Gastrocnemius medialis (tissue), 4 donors: ENCODE measurements at regions not wholly inside any gene's neighbourhood (a gene's known extent, or its start where the extent isn't known, plus 50 kb on each side); places are given as distances from the start of the nearest gene placed in this dataset.

Source experiments
- ATAC-seq, 2 donors: fragments of 150-250 bp; one replicate each; pipeline ENCODE4 v1.9.1; 2016
- DNase-seq, 2 donors: peaks; one replicate each; pipeline ENCODE4 v3.0.0-alpha.2; 2019
- H3K27ac ChIP-seq, 4 donors: fragments of 200-600 bp; sonication (generic); 1 replicate in 1 of 4; 2 replicates in 3 of 4; pipeline ENCODE4 v1.5.1; 2016 to 2018; ENCODE audit warnings: mild to moderate bottlenecking in 2 of 4, moderate library complexity in 1 of 4
- H3K27me3 ChIP-seq, 3 donors: fragments of 200-600 bp; sonication (generic) in 2 of 3; 1 replicate in 1 of 3; 2 replicates in 2 of 3; pipeline versions ENCODE4 v1.5.1 to v1.6.0; 2016 to 2019; ENCODE audit warnings: mild to moderate bottlenecking in 1 of 3, moderate library complexity in 1 of 3
- H3K36me3 ChIP-seq, 2 donors: fragments of 200-600 bp; sonication (generic) in 1 of 2; one replicate each; pipeline ENCODE4 v1.5.1; 2017 to 2018
- H3K4me1 ChIP-seq, 2 donors: fragments of 200-600 bp; sonication (generic) in 1 of 2; one replicate each; pipeline ENCODE4 v1.5.1; 2016 to 2017; ENCODE audit warnings: mild to moderate bottlenecking in 2 of 2
- H3K4me3 ChIP-seq, 4 donors: fragments of 200-600 bp; sonication (generic) in 3 of 4; 1 replicate in 1 of 4; 2 replicates in 3 of 4; pipeline ENCODE4 v1.5.1; 2016 to 2019; ENCODE audit warnings: mild to moderate bottlenecking in 2 of 4
- H3K9me3 ChIP-seq, 3 donors: fragments of 200-600 bp; sonication (generic) in 2 of 3; 1 replicate in 1 of 3; 2 replicates in 2 of 3; pipeline ENCODE4 v1.5.1; 2016 to 2019
- POLR2A ChIP-seq, 2 donors: fragments of 450-650 bp; IDR thresholded peaks; one replicate each; pipeline ENCODE4 v1.6.1; 2017; ENCODE audit warnings: antibody characterized with exemption in 2 of 2, mild to moderate bottlenecking in 2 of 2, moderate library complexity in 2 of 2
- in situ Hi-C, 4 donors: fragments of 200-750 bp; cut with MboI; loops; one replicate each; pipeline versions ENCODE4 v1.15.0 to v1.8.0; 2017; ENCODE audit warnings: low sequenced_read_pairs in 4 of 4
- intact Hi-C: fragments of 100-400 bp; cut with DNase I; formaldehyde crosslinking; loops from one replicate; pipeline ENCODE4 v1.15.1; 2023; ENCODE audit warnings: low total_unique reads
- TF ChIP-seq, protein P1 (sequence below), 5 experiments: fragments of 450-650 bp in 3 of 5; fragments of 200-600 bp in 2 of 5; sonication (generic) in 2 of 5; IDR thresholded peaks in 4 of 5; conservative IDR thresholded peaks in 1 of 5; 1 replicate in 4 of 5; 2 replicates in 1 of 5; pipeline ENCODE4 v1.5.1; 2016 to 2019; ENCODE audit warnings: antibody characterized with exemption in 5 of 5, mild to moderate bottlenecking in 3 of 5, moderate library complexity in 3 of 5

DNA sequence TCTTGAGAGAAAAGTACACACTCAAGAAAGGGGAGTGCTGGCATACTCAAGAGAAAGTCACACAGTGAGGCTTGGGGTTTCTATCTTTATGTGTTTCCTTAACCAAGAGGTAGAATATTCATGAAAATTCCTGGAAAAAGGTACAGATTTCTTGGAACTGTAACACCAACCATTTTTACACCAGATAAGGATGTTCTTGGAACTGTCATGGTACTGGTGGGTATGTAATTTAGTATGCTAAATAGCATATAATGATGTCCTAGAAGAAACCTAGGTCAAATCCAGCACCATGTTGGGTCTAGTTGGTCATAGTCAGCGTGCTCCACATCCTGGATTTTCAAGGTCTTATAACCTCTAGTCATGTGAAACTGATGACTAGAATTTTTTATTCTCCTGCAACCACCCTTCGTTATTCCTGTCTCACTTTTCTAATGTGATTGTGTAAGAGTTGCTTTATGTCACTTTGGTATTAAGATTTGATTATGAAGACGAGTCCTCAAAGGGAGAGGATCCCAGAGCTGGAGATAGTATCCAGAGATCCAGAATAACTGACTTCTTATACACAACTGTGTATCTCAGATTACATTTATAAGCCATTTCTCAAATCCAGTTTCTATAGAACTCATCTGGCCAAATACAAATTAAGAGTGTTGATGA is 510.1 kb downstream of the TMTC2 start:
- H3K27ac ChIP-seq = no peak overlapping the region
- H3K36me3 ChIP-seq = no peaks in the 10 kb centered on the region
- ATAC-seq (no peak), DNase-seq (no peak)
- no peak overlapping the region for H3K4me3 ChIP-seq
- no peaks in the 10 kb centered on the region for H3K27me3 ChIP-seq
- in situ Hi-C loops = no loop called here
- intact Hi-C loops = no loop called here
- no peaks in the 10 kb centered on the region for H3K4me1 ChIP-seq
- no peak for TF ChIP-seq POLR2A (IDR thresholded peaks at IDR 0.05)
- TF ChIP-seq, protein P1, sequence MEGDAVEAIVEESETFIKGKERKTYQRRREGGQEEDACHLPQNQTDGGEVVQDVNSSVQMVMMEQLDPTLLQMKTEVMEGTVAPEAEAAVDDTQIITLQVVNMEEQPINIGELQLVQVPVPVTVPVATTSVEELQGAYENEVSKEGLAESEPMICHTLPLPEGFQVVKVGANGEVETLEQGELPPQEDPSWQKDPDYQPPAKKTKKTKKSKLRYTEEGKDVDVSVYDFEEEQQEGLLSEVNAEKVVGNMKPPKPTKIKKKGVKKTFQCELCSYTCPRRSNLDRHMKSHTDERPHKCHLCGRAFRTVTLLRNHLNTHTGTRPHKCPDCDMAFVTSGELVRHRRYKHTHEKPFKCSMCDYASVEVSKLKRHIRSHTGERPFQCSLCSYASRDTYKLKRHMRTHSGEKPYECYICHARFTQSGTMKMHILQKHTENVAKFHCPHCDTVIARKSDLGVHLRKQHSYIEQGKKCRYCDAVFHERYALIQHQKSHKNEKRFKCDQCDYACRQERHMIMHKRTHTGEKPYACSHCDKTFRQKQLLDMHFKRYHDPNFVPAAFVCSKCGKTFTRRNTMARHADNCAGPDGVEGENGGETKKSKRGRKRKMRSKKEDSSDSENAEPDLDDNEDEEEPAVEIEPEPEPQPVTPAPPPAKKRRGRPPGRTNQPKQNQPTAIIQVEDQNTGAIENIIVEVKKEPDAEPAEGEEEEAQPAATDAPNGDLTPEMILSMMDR (IDR thresholded peaks at IDR 0.05 in 4 of 5, conservative IDR thresholded peaks at IDR 0.05 in 1 of 5) = no peak
- no peaks in the 10 kb centered on the region for H3K9me3 ChIP-seq

DNA sequence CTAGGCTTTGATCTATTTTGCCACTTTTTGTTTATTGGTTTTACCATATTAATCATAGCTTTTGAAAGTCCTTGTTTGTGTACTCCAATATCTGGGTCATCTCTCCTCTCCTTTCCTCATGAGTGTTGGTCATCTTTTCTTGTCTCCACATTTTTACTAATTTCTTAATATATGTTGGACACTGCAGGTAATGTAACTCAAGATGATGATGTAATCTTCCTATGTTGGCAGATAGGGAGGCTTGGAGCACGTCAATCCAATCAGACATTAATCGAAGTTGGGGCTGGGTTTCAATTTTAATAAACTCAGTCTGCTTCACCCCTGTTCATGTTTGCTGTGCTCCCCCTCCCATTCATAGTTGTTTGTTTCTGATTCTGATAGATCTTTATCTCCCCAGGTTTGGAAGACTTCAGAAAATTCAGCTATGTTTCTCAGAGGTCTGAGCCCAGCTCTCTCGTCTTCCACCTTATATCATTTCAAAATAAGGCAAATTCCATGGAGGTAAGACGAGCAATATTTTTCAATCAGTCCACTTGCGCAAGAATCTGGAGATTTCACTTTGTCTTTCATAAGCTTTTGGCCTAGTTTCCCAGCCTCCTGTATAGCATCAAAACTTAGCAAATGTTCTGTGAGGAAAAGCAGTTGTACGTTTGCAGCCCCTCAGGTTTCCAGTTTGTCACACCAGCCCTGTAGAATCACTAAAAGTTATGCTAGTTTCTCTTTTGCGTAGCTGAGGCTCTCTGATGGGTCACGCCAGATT is 504.1 kb downstream of the TMTC2 start:
- TF ChIP-seq POLR2A (IDR thresholded peaks at IDR 0.05) = no peak
- TF ChIP-seq, protein P1 (IDR thresholded peaks at IDR 0.05 in 4 of 5, conservative IDR thresholded peaks at IDR 0.05 in 1 of 5) = no peak
- in situ Hi-C loops (no loop called here), intact Hi-C loops (no loop called here)
- H3K4me1 ChIP-seq = no peaks in the 10 kb centered on the region
- H3K36me3 ChIP-seq = no peaks in the 10 kb centered on the region
- H3K4me3 ChIP-seq = no peak overlapping the region
- ATAC-seq (no peak), DNase-seq (no peak)
- no peak overlapping the region for H3K27ac ChIP-seq
- H3K9me3 ChIP-seq = no peaks in the 10 kb centered on the region
- H3K27me3 ChIP-seq = no peaks in the 10 kb centered on the region

DNA sequence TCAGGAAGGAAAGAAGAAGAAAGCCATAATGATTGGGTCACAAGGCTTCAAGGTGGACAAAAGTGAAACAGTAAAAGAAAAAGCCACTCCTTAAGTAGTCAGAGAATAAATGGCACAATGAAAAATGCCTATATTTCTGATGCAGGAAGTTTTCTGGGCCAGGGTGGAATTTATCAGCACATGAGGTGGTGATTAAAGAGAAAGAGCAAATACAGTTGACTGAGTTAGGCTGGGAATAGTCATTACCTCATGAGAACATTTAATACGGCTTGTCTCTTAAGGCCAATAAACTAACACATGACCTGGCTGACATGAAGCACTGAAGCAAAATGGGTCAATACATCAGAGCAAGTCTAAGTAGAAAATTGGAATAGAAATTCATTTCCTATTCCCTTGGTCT is 499.7 kb downstream of the TMTC2 start:
- Histone ChIP-seq H3K4me3 (no peak overlapping the region), H3K27me3 (no peaks in the 10 kb centered on the region), H3K36me3 (no peaks in the 10 kb centered on the region), H3K4me1 (no peaks in the 10 kb centered on the region), H3K27ac (no peak overlapping the region), H3K9me3 (no peaks in the 10 kb centered on the region)
- in situ Hi-C loops (no loop called here), intact Hi-C loops (no loop called here)
- ATAC-seq = no peak
- TF ChIP-seq, protein P1 (IDR thresholded peaks at IDR 0.05 in 4 of 5, conservative IDR thresholded peaks at IDR 0.05 in 1 of 5) = no peak
- TF ChIP-seq POLR2A (IDR thresholded peaks at IDR 0.05) = no peak
- DNase-seq = no peak

DNA sequence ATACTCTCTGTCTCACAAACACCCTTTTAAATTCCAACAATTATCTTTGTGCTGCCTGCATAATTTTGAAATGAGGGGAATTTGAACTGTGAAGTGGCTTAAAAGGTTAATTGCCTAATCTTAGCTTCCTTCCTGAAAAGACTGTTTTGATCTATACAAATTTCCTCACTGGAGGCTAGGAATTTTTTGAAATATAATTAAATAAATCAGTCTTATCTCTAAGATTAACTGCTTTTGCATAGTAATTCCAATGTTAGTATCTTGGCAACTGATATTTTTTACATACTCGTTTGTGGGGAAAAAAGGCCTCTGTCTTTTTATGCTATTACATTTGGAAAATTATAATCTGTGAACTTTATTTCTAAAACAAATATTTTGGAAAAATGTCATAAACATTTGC is 498.5 kb downstream of the TMTC2 start:
- H3K36me3 ChIP-seq = no peaks in the 10 kb centered on the region
- intact Hi-C loops = no loop called here
- no peak overlapping the region for H3K4me3 ChIP-seq
- H3K27ac ChIP-seq = no peak overlapping the region
- no peaks in the 10 kb centered on the region for H3K4me1 ChIP-seq
- no peak for TF ChIP-seq POLR2A (IDR thresholded peaks at IDR 0.05)
- TF ChIP-seq, protein P1 (IDR thresholded peaks at IDR 0.05 in 4 of 5, conservative IDR thresholded peaks at IDR 0.05 in 1 of 5) = no peak
- no peak for DNase-seq
- no peak for ATAC-seq
- no peaks in the 10 kb centered on the region for H3K27me3 ChIP-seq
- in situ Hi-C loops = no loop called here
- H3K9me3 ChIP-seq = no peaks in the 10 kb centered on the region
